K562 (cell line): ENCODE measurements at regions not wholly inside any gene's neighbourhood (a gene's known extent, or its start where the extent isn't known, plus 50 kb on each side); places are given as distances from the start of the nearest gene placed in this dataset.

Experiments used
- ATAC-seq: fragments of 200-7000 bp; cut with Tn5 transposase; 3 replicates; pipeline ENCODE4 v1.9.1; 2020; ENCODE audit warnings: moderate library complexity
- BruUV-seq: library from RNA; stranded (reverse); fragments of 400-500 nt; replicated peaks from 2 replicates; lab custom pipeline; 2021; lab: Mats Ljungman, UMichigan
- CTCF ChIA-PET: fragments of 300-600 bp; formaldehyde crosslinking; extraction: SDS; loops from one replicate; lab custom pipeline; 2021; ENCODE audit warnings: low intra/inter-chr PET ratio; lab: Yijun Ruan, JAX
- POLR2A ChIA-PET: fragments of 300-600, 350-650 bp; sonication (Branson Sonifier 250); formaldehyde crosslinking; extraction: SDS; loops from one replicate; lab custom pipeline; 2021; ENCODE audit warnings: antibody characterized with exemption, inconsistent platforms; lab: Yijun Ruan, JAX
- DNase-seq, 4 experiments: peaks; one replicate each; pipeline versions ENCODE4 v3.0.0 to v3.0.0-alpha.2; 2011 to 2018; ENCODE audit warnings: low spot score in 3 of 4, mixed read lengths in 3 of 4; ENCODE audit errors: extremely low read depth in 1 of 4
- FAIRE-seq: peaks from 2 replicates; lab custom pipeline; 2011; peaks lifted over from hg19 to GRCh38; lab: Jason Lieb, UNC
- H2AFZ ChIP-seq: 2 replicates; pipeline ENCODE4 v1.6.0; 2011; ENCODE audit warnings: low read depth, low read length, control low read depth, inconsistent platforms
- H3K27ac ChIP-seq: fragments of 200-600 bp; 3 replicates; pipeline ENCODE4 v1.8.0; 2011; ENCODE audit warnings: low read depth, mild to moderate bottlenecking, control low read depth, inconsistent platforms, low read length, moderate library complexity, mixed read lengths; ENCODE audit errors: extremely low read depth
- H3K27me3 ChIP-seq, 2 experiments: fragments of 300-600 bp in 1 of 2; 2 replicates in 1 of 2; 3 replicates in 1 of 2; pipeline versions ENCODE4 v1.6.0 to v1.8.0; 2011; ENCODE audit warnings: inconsistent platforms in 2 of 2, low read length in 2 of 2, mild to moderate bottlenecking in 1 of 2, mixed read lengths in 1 of 2, moderate library complexity in 1 of 2; ENCODE audit not compliant: control insufficient read depth in 2 of 2, insufficient read depth in 2 of 2
- H3K36me3 ChIP-seq: fragments of 300-600 bp; 3 replicates; pipeline ENCODE4 v1.8.0; 2011; ENCODE audit warnings: mild to moderate bottlenecking, low read length, inconsistent platforms; ENCODE audit not compliant: control insufficient read depth, insufficient read depth
- H3K4me1 ChIP-seq, 2 experiments: fragments of 200-600 bp in 1 of 2; replicated peaks in 1 of 2; 2 replicates in 1 of 2; 3 replicates in 1 of 2; pipeline versions ENCODE4 v1.5.1 to v1.8.0; 2011; ENCODE audit warnings: inconsistent platforms in 2 of 2, low read length in 2 of 2, mild to moderate bottlenecking in 1 of 2, mixed read lengths in 1 of 2, moderate library complexity in 1 of 2; ENCODE audit not compliant: control insufficient read depth in 2 of 2, insufficient read depth in 2 of 2
- H3K4me2 ChIP-seq: 2 replicates; pipeline ENCODE4 v1.6.1; 2011; ENCODE audit warnings: low read length, control low read depth, inconsistent platforms, mixed read lengths; ENCODE audit not compliant: insufficient read depth
- H3K4me3 ChIP-seq: fragments of 200-600 bp; sonication (generic), shearing (Covaris generic); 2 replicates; pipeline ENCODE4 v1.5.1; 2016; ENCODE audit warnings: control low read depth, inconsistent platforms
- H3K79me2 ChIP-seq: fragments of 200-600 bp; 3 replicates; pipeline ENCODE4 v1.8.0; 2011; ENCODE audit warnings: low read length, inconsistent platforms; ENCODE audit not compliant: control insufficient read depth, insufficient read depth
- H3K9ac ChIP-seq, 2 experiments: 2 replicates each; pipeline versions ENCODE4 v1.6.0 to v1.6.1; 2011; ENCODE audit warnings: low read depth in 2 of 2, low read length in 2 of 2, control low read depth in 1 of 2, inconsistent platforms in 1 of 2, mild to moderate bottlenecking in 1 of 2, mixed read lengths in 1 of 2; ENCODE audit not compliant: insufficient read depth in 1 of 2
- H3K9me1 ChIP-seq: one replicate; pipeline ENCODE4 v1.6.0; 2011; ENCODE audit warnings: inconsistent platforms, mild to moderate bottlenecking, low read length, moderate library complexity; ENCODE audit not compliant: control insufficient read depth, insufficient read depth
- H3K9me3 ChIP-seq: replicated peaks from 2 replicates; pipeline ENCODE4 v1.5.1; 2011; ENCODE audit warnings: low read depth, low read length, inconsistent platforms; ENCODE audit not compliant: control insufficient read depth, insufficient read depth
- H4K20me1 ChIP-seq: replicated peaks from 2 replicates; pipeline ENCODE4 v1.6.1; 2011; ENCODE audit warnings: low read length, inconsistent platforms, mixed read lengths; ENCODE audit not compliant: control insufficient read depth, insufficient read depth
- BRD9 ChIP-seq: fragments of 450-650 bp; IDR thresholded peaks from 2 replicates; pipeline ENCODE4 v1.6.1; 2018; ENCODE audit warnings: low read depth; ENCODE audit not compliant: partially characterized antibody
- ELF4 ChIP-seq: fragments of 450-650 bp; formaldehyde crosslinking; IDR thresholded peaks from 2 replicates; pipeline ENCODE4 v1.4.0; 2022; ENCODE audit warnings: missing genetic modification characterization
- FOSL1 ChIP-seq: fragments of 200-800 bp; sonication (Bioruptor generic); conservative IDR thresholded peaks from 2 replicates; pipeline ENCODE4 v1.6.1; 2016; ENCODE audit warnings: missing genetic modification characterization, missing compliant biosample characterization
- ILK ChIP-seq: fragments of 450-650 bp; IDR thresholded peaks from 2 replicates; pipeline ENCODE4 v1.6.1; 2016; ENCODE audit warnings: missing genetic modification characterization, low read depth, mild to moderate bottlenecking, missing compliant biosample characterization, moderate library complexity, borderline replicate concordance
- NCOR1 ChIP-seq: fragments of 450-650 bp; IDR thresholded peaks from 2 replicates; pipeline ENCODE4 v1.6.1; 2016; ENCODE audit warnings: mild to moderate bottlenecking, moderate library complexity
- PHB2 ChIP-seq: fragments of 450-650 bp; IDR thresholded peaks from 2 replicates; pipeline ENCODE4 v1.6.1; 2017; ENCODE audit warnings: low read depth
- PTBP1 ChIP-seq: fragments of 200-400 bp; formaldehyde crosslinking; IDR thresholded peaks from 2 replicates; pipeline ENCODE4 v1.6.1; 2017; ENCODE audit warnings: low read depth, low read length
- TEAD1 ChIP-seq, 2 experiments: fragments of 450-650 bp in 1 of 2; sonication (generic) in 1 of 2; formaldehyde crosslinking; IDR thresholded peaks; 2 replicates each; pipeline versions ENCODE4 v1.4.0 to v1.8.0; 2020 to 2022; ENCODE audit warnings: mild to moderate bottlenecking in 2 of 2, missing genetic modification reagents in 1 of 2
- ZFP30 ChIP-seq: fragments of 250-450 bp; sonication (Bioruptor Pico); IDR thresholded peaks from 2 replicates; pipeline ENCODE4 v1.8.0; 2022; ENCODE audit warnings: moderate library complexity, mild to moderate bottlenecking, inconsistent platforms, borderline replicate concordance
- ZNF707 ChIP-seq: fragments of 250-450 bp; sonication (Bioruptor Pico); conservative IDR thresholded peaks from 2 replicates; pipeline ENCODE4 v1.8.0; 2022; ENCODE audit warnings: inconsistent platforms, mild to moderate bottlenecking, moderate library complexity
- WGBS: fragments of 100-300 bp; shearing (Covaris generic); methylation state at CpG from one replicate; pipeline ENCODE4 v1.1.6; 2016; ENCODE audit warnings: low coverage, mixed read lengths; ENCODE audit not compliant: insufficient coverage; ENCODE audit errors: missing lambda C conversion rate; 5-methylcytosine and 5-hydroxymethylcytosine counted together
- in situ Hi-C: fragments of 300-500 bp; cut with MboI; formaldehyde crosslinking; loops from 4 replicates; pipeline ENCODE4 v1.15.0; 2018; ENCODE audit warnings: inconsistent platforms, mixed read lengths
- intact Hi-C: fragments of 100-400 bp; cut with micrococcal nuclease; formaldehyde crosslinking; loops from 2 replicates; pipeline ENCODE4 v1.14.2; 2022
- TF ChIP-seq, protein P1 (sequence below): fragments of 150-350 bp; conservative IDR thresholded peaks from 2 replicates; pipeline ENCODE4 v1.6.1; 2014; ENCODE audit warnings: low read length
- TF ChIP-seq, protein P2 (sequence below), 2 experiments: IDR thresholded peaks in 1 of 2; conservative IDR thresholded peaks in 1 of 2; 2 replicates each; pipeline ENCODE4 v1.6.1; 2016; ENCODE audit warnings: low read depth in 2 of 2, mild to moderate bottlenecking in 1 of 2, missing compliant biosample characterization in 1 of 2, missing genetic modification characterization in 1 of 2, moderate library complexity in 1 of 2

DNA sequence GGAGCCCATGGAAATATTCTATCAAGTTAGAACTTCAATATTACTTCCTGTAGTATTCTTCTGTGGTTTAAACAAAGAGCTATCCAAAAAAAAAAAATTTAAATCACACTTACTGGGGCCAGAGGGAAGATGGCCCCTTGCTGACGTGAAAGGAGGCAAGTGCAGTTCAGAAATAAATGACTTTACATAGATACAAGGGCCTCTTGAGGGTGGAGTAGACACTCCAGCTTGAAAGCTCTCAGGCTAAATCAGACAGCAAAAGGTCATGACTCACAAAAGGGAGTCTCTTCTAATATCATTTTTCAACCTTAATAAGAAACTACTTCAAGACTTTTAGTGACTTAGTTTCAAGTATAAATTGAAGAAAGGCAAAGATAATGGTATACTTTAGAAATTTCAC is 1160.3 kb downstream of the FAM181B start:
- ChIA-PET CTCF (no interaction called here), POLR2A (no interaction called here)
- H3K79me2 ChIP-seq, result no peaks in the 10 kb centered on the region
- DNase-seq (no peak), FAIRE-seq (no peak), ATAC-seq (no peak)
- no peaks in the 10 kb centered on the region for H3K4me1 ChIP-seq
- TF ChIP-seq ILK, result no peak
- TF ChIP-seq PTBP1, result no peak
- TF ChIP-seq, protein P1, sequence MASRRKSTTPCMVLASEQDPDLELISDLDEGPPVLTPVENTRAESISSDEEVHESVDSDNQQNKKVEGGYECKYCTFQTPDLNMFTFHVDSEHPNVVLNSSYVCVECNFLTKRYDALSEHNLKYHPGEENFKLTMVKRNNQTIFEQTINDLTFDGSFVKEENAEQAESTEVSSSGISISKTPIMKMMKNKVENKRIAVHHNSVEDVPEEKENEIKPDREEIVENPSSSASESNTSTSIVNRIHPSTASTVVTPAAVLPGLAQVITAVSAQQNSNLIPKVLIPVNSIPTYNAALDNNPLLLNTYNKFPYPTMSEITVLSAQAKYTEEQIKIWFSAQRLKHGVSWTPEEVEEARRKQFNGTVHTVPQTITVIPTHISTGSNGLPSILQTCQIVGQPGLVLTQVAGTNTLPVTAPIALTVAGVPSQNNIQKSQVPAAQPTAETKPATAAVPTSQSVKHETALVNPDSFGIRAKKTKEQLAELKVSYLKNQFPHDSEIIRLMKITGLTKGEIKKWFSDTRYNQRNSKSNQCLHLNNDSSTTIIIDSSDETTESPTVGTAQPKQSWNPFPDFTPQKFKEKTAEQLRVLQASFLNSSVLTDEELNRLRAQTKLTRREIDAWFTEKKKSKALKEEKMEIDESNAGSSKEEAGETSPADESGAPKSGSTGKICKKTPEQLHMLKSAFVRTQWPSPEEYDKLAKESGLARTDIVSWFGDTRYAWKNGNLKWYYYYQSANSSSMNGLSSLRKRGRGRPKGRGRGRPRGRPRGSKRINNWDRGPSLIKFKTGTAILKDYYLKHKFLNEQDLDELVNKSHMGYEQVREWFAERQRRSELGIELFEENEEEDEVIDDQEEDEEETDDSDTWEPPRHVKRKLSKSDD, result no peak
- no peak for TF ChIP-seq ZNF707 (CRISPR knock-in tag)
- TF ChIP-seq ZFP30 (CRISPR knock-in tag), result no peak
- TF ChIP-seq TEAD1 (CRISPR knock-in tag; IDR thresholded peaks at IDR 0.05), result no peak
- TF ChIP-seq NCOR1, result no peak
- TF ChIP-seq ELF4 (CRISPR knock-in tag), result no peak
- no peak for TF ChIP-seq FOSL1 (tag)
- TF ChIP-seq, protein P2, sequence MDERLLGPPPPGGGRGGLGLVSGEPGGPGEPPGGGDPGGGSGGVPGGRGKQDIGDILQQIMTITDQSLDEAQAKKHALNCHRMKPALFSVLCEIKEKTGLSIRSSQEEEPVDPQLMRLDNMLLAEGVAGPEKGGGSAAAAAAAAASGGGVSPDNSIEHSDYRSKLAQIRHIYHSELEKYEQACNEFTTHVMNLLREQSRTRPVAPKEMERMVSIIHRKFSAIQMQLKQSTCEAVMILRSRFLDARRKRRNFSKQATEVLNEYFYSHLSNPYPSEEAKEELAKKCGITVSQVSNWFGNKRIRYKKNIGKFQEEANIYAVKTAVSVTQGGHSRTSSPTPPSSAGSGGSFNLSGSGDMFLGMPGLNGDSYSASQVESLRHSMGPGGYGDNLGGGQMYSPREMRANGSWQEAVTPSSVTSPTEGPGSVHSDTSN (CRISPR knock-in tag; IDR thresholded peaks at IDR 0.05; ENCODE audit: low read depth), result no peak
- TF ChIP-seq, protein P2 (tag; conservative IDR thresholded peaks at IDR 0.05; ENCODE audit: low read depth), result no peak
- no peak for TF ChIP-seq BRD9
- no peak for TF ChIP-seq PHB2
- intact Hi-C loops, result no loop called here
- H3K9ac ChIP-seq, result no peak overlapping the region
- H3K4me3 ChIP-seq, result no peak overlapping the region
- WGBS, result 0% methylated on average over 1 of the region's 1 CpG
- H3K36me3 ChIP-seq, result no peaks in the 10 kb centered on the region
- BruUV-seq, result no TSS peak
- no peak overlapping the region for H3K27ac ChIP-seq
- in situ Hi-C loops, result no loop called here
- H3K4me2 ChIP-seq, result no peak overlapping the region
- H3K27me3 ChIP-seq, result no peaks in the 10 kb centered on the region
- H3K9me3 ChIP-seq, result no peaks in the 10 kb centered on the region
- no peak overlapping the region for H2AFZ ChIP-seq
- H3K9me1 ChIP-seq, result no peaks in the 10 kb centered on the region
- H4K20me1 ChIP-seq, result no peaks in the 10 kb centered on the region
